BLaER1 treated with 17β-estradiol and CSF1 and Interleukin-3, amounts not matched to agents 10 nM and 100 nM (cell line): ENCODE measurements at regions not wholly inside any gene's neighbourhood (a gene's known extent, or its start where the extent isn't known, plus 50 kb on each side); places are given as distances from the start of the nearest gene placed in this dataset.

Experiments
- H3K27ac ChIP-seq, 11 experiments: shearing (Covaris generic); formaldehyde crosslinking; 2 replicates each; pipeline ENCODE4 v1.8.1; 2022
- H3K27me3 ChIP-seq, 11 experiments: shearing (Covaris generic); formaldehyde crosslinking; 2 replicates each; pipeline ENCODE4 v1.8.1; 2022
- H3K36me3 ChIP-seq, 11 experiments: shearing (Covaris generic); formaldehyde crosslinking; 2 replicates each; pipeline ENCODE4 v1.8.1; 2022
- H3K4me1 ChIP-seq, 10 experiments: shearing (Covaris generic); formaldehyde crosslinking; 2 replicates each; pipeline ENCODE4 v1.8.1; 2022
- H3K4me2 ChIP-seq, 11 experiments: shearing (Covaris generic); formaldehyde crosslinking; 2 replicates each; pipeline ENCODE4 v1.8.1; 2022
- H3K4me3 ChIP-seq, 10 experiments: shearing (Covaris generic); formaldehyde crosslinking; 2 replicates each; pipeline ENCODE4 v1.8.1; 2022
- H3K9ac ChIP-seq, 11 experiments: shearing (Covaris generic); formaldehyde crosslinking; 2 replicates each; pipeline ENCODE4 v1.8.1; 2022
- H3K9me3 ChIP-seq, 11 experiments: shearing (Covaris generic); formaldehyde crosslinking; replicated peaks in 1 of 11; 2 replicates each; pipeline ENCODE4 v1.8.1; 2022
- H4K20me1 ChIP-seq, 11 experiments: shearing (Covaris generic); formaldehyde crosslinking; 2 replicates each; pipeline ENCODE4 v1.8.1; 2022
- Cebpa-rat ChIP-seq, 11 experiments: shearing (Covaris generic); IDR thresholded peaks; 2 replicates each; pipeline ENCODE4 v1.8.1; 2022

- Histone ChIP-seq H3K4me1 (no peaks in the 10 kb centered on the region), H3K27ac (no peak overlapping the region), H4K20me1 (no peaks in the 10 kb centered on the region), H3K4me2 (no peak overlapping the region), H3K36me3 (no peaks in the 10 kb centered on the region), H3K27me3 (no peaks in the 10 kb centered on the region), H3K9ac (no peak overlapping the region), H3K4me3 (no peak overlapping the region), H3K9me3 (peaks cover 9 to 16% (median 15%) of the 10 kb centered on the region in 11 experiments; a peak in 20 of 22 replicates)
- no peak for TF ChIP-seq Cebpa-rat (IDR thresholded peaks at IDR 0.05)
Observed at GRCh38 chr6:156601152-156602065, 175.8 kb upstream of the ARID1B start.

GRCh38 chr6:156600678-156601077 lies 176.5 kb upstream of the ARID1B start:
- no peak overlapping the region for H3K27ac ChIP-seq
- no peaks in the 10 kb centered on the region for H3K4me1 ChIP-seq
- TF ChIP-seq Cebpa-rat (IDR thresholded peaks at IDR 0.05) = no peak

GRCh38 chr6:156599978-156600590 lies 177.1 kb upstream of the ARID1B start:
- peaks cover 0 to 1% (median 0%) of the 10 kb centered on the region in 10 experiments; a peak in 1 of 20 replicates for H3K4me1 ChIP-seq
- no peaks in the 10 kb centered on the region for H4K20me1 ChIP-seq
- peaks cover 6 to 12% (median 9%) of the 10 kb centered on the region in 11 experiments; a peak in 20 of 22 replicates for H3K9me3 ChIP-seq
- H3K4me3 ChIP-seq = no peak overlapping the region
- TF ChIP-seq Cebpa-rat (IDR thresholded peaks at IDR 0.05) = no peak
- H3K9ac ChIP-seq = no peak overlapping the region
- H3K27ac ChIP-seq = no peak overlapping the region
- no peak overlapping the region for H3K4me2 ChIP-seq
- H3K27me3 ChIP-seq = no peaks in the 10 kb centered on the region
- H3K36me3 ChIP-seq = no peaks in the 10 kb centered on the region

More at GRCh38 chr6:156600678-156601077, 176.5 kb upstream of the ARID1B start:
- peaks cover 9 to 15% (median 14%) of the 10 kb centered on the region in 11 experiments; a peak in 20 of 22 replicates for H3K9me3 ChIP-seq
- no peak overlapping the region for H3K9ac ChIP-seq
- H3K27me3 ChIP-seq = no peaks in the 10 kb centered on the region
- H3K4me2 ChIP-seq = no peak overlapping the region
- no peak overlapping the region for H3K4me3 ChIP-seq
- no peaks in the 10 kb centered on the region for H3K36me3 ChIP-seq
- H4K20me1 ChIP-seq = no peaks in the 10 kb centered on the region

- H4K20me1 ChIP-seq = no peaks in the 10 kb centered on the region
- H3K4me3 ChIP-seq = no peak overlapping the region
- H3K9me3 ChIP-seq = peaks cover 0 to 8% (median 2%) of the 10 kb centered on the region in 11 experiments; a peak in 15 of 22 replicates
- H3K27ac ChIP-seq = no peak overlapping the region
- H3K27me3 ChIP-seq = no peaks in the 10 kb centered on the region
- H3K36me3 ChIP-seq = no peaks in the 10 kb centered on the region
- H3K4me1 ChIP-seq = peaks cover 0 to 7% (median 0%) of the 10 kb centered on the region in 10 experiments; a peak in 1 of 20 replicates
- H3K4me2 ChIP-seq = peak overlapping the region in 2 of 11 experiments; percentile 7 to 23; a peak in 1 of 22 replicates
- no peak overlapping the region for H3K9ac ChIP-seq
- TF ChIP-seq Cebpa-rat (IDR thresholded peaks at IDR 0.05) = no peak
Observed at GRCh38 chr6:156599366-156599765, 177.8 kb upstream of the ARID1B start.

GRCh38 chr6:156598855-156599180 lies 178.4 kb upstream of the ARID1B start:
- Histone ChIP-seq H3K9ac (no peak overlapping the region), H3K4me1 (peaks cover 0 to 7% (median 0%) of the 10 kb centered on the region in 10 experiments; a peak in 1 of 20 replicates), H3K27ac (no peak overlapping the region), H3K4me2 (peak overlapping the region in 5 of 11 experiments; percentile 5 to 25 (median 12); a peak in 3 of 22 replicates), H3K4me3 (no peak overlapping the region), H3K36me3 (no peaks in the 10 kb centered on the region), H3K27me3 (no peaks in the 10 kb centered on the region), H4K20me1 (no peaks in the 10 kb centered on the region), H3K9me3 (peaks cover 0 to 8% (median 0%) of the 10 kb centered on the region in 11 experiments; a peak in 7 of 22 replicates)
- TF ChIP-seq Cebpa-rat (IDR thresholded peaks at IDR 0.05) = no peak

- H3K9ac ChIP-seq = no peak overlapping the region
- H3K4me3 ChIP-seq = no peak overlapping the region
- no peak overlapping the region for H3K27ac ChIP-seq
- H4K20me1 ChIP-seq = no peaks in the 10 kb centered on the region
- peaks cover 0 to 7% (median 0%) of the 10 kb centered on the region in 10 experiments; a peak in 1 of 20 replicates for H3K4me1 ChIP-seq
- peaks cover 0 to 11% (median 0%) of the 10 kb centered on the region in 11 experiments; a peak in 5 of 22 replicates for H3K9me3 ChIP-seq
- H3K4me2 ChIP-seq = peak overlapping the region in 3 of 11 experiments; percentile 5 to 23 (median 7); a peak in 2 of 22 replicates
- no peaks in the 10 kb centered on the region for H3K36me3 ChIP-seq
- peak in 1 of 11 experiments; percentile 8; a peak in 1 of 22 replicates for TF ChIP-seq Cebpa-rat (IDR thresholded peaks at IDR 0.05)
- no peaks in the 10 kb centered on the region for H3K27me3 ChIP-seq
Observed at GRCh38 chr6:156598071-156598854, 178.9 kb upstream of the ARID1B start.

GRCh38 chr6:156597095-156597494 lies 180.1 kb upstream of the ARID1B start:
- Histone ChIP-seq H3K4me2 (no peak overlapping the region), H4K20me1 (no peaks in the 10 kb centered on the region), H3K4me1 (peaks cover 0 to 7% (median 0%) of the 10 kb centered on the region in 10 experiments; a peak in 1 of 20 replicates), H3K27me3 (no peaks in the 10 kb centered on the region), H3K9me3 (peaks cover 0 to 11% (median 0%) of the 10 kb centered on the region in 11 experiments; a peak in 5 of 22 replicates), H3K9ac (no peak overlapping the region), H3K27ac (no peak overlapping the region), H3K36me3 (no peaks in the 10 kb centered on the region), H3K4me3 (no peak overlapping the region)
- TF ChIP-seq Cebpa-rat (IDR thresholded peaks at IDR 0.05) = no peak

GRCh38 chr6:156595476-156595875 lies 181.7 kb upstream of the ARID1B start:
- Histone ChIP-seq H3K4me3 (no peak overlapping the region), H3K4me1 (peaks cover 0 to 7% (median 0%) of the 10 kb centered on the region in 10 experiments; a peak in 1 of 20 replicates), H3K27ac (no peak overlapping the region), H3K27me3 (no peaks in the 10 kb centered on the region), H3K4me2 (no peak overlapping the region), H3K36me3 (no peaks in the 10 kb centered on the region), H3K9ac (no peak overlapping the region), H3K9me3 (peaks cover 0 to 11% (median 0%) of the 10 kb centered on the region in 11 experiments; a peak in 5 of 22 replicates), H4K20me1 (no peaks in the 10 kb centered on the region)
- no peak for TF ChIP-seq Cebpa-rat (IDR thresholded peaks at IDR 0.05)
